GM13977 (cell line): ENCODE measurements at regions not wholly inside any gene's neighbourhood (a gene's known extent, or its start where the extent isn't known, plus 50 kb on each side); places are given as distances from the start of the nearest gene placed in this dataset.
"Not testable (repeated sequence)": the region's sequence is repeated elsewhere in the genome, so short reads cannot be mapped to it uniquely, and the experiment has no call there.

ENCODE experiments used
- DNase-seq: peaks from one replicate; pipeline ENCODE4 v3.0.0; 2012; ENCODE audit warnings: low spot score
- CTCF ChIP-seq: IDR thresholded peaks from 2 replicates; pipeline ENCODE4 v1.5.1; 2012; ENCODE audit warnings: mild to moderate bottlenecking, control low read depth; ENCODE audit not compliant: insufficient read depth; ENCODE audit errors: extremely low read depth, missing control alignments
- in situ Hi-C: fragments of 300-500 bp; cut with MboI; formaldehyde crosslinking; loops from one replicate; pipeline ENCODE4 v1.12.0; 2022; ENCODE audit warnings: low sequenced_read_pairs, low pct_unique_long_range_greater_than_20kb, mixed read lengths, inconsistent platforms; ENCODE audit not compliant: unreplicated experiment

- TF ChIP-seq CTCF = peak; percentile 60
- in situ Hi-C loops = no loop called here
- peak; percentile 5 for DNase-seq
These were observed 146.5 kb downstream of the SPANXN1 start for GRCh38 chrX:145393702-145394235.

GRCh38 chrX:145394344-145394743 lies 147.0 kb downstream of the SPANXN1 start:
- no peak for TF ChIP-seq CTCF
- in situ Hi-C loops = no loop called here
- no peak for DNase-seq

- TF ChIP-seq CTCF = no peak
- in situ Hi-C loops = no loop called here
- DNase-seq = no peak
These were observed 149.3 kb downstream of the SPANXN1 start for GRCh38 chrX:145396612-145397011.

- TF ChIP-seq CTCF = peak; percentile 71
- in situ Hi-C loops = no loop called here
- peak; percentile 37 for DNase-seq
These were observed 157.7 kb downstream of the SPANXN1 start for GRCh38 chrX:145405012-145405411.

GRCh38 chrX:145410622-145411021 lies 163.3 kb downstream of the SPANXN1 start:
- no peak for TF ChIP-seq CTCF
- no peak for DNase-seq
- in situ Hi-C loops = no loop called here

GRCh38 chrX:145436211-145436610 lies 188.9 kb downstream of the SPANXN1 start:
- DNase-seq, in situ Hi-C loops: not testable (repeated sequence)

GRCh38 chrX:145464650-145465049 lies 217.3 kb downstream of the SPANXN1 start:
- no peak for DNase-seq
- TF ChIP-seq CTCF = no peak
- in situ Hi-C loops = no loop called here
